ENCODE measurements at regions not wholly inside any gene's neighbourhood (a gene's known extent, or its start where the extent isn't known, plus 50 kb on each side); places are given as distances from the start of the nearest gene placed in this dataset.

DNA sequence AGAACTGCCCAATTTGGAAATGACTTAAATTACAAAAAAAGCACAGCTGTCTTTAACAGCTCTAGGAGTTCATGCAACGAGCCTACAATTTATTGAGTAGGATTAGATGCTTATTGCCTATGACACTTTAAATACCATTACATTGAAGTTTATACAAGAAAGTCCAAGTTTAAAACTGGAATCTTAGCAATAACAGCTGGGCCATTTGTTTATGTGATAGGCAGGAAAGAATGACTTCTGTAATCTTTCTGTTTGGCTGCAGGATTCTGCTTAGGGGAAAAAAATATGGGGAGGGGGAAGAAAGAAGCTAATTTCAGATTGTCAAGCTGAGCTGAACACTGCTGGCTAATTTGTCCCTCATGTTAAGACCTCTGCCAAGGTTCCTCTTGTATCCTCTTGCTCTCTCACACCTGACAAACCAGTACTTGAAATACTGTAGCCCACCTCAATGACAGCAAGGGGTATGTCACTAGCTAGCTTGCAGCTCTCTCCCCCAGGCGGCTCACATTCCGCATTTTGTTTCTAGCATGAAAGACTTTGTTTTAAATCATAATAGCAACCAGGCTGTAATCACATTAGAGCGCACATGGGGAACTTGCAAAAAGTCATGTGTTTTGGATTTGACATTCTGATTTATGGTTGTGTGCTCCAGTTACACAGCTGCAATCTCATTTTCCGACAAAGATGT is 384.8 kb downstream of the BMP4 start:
- TF ChIP-seq, protein P1, sequence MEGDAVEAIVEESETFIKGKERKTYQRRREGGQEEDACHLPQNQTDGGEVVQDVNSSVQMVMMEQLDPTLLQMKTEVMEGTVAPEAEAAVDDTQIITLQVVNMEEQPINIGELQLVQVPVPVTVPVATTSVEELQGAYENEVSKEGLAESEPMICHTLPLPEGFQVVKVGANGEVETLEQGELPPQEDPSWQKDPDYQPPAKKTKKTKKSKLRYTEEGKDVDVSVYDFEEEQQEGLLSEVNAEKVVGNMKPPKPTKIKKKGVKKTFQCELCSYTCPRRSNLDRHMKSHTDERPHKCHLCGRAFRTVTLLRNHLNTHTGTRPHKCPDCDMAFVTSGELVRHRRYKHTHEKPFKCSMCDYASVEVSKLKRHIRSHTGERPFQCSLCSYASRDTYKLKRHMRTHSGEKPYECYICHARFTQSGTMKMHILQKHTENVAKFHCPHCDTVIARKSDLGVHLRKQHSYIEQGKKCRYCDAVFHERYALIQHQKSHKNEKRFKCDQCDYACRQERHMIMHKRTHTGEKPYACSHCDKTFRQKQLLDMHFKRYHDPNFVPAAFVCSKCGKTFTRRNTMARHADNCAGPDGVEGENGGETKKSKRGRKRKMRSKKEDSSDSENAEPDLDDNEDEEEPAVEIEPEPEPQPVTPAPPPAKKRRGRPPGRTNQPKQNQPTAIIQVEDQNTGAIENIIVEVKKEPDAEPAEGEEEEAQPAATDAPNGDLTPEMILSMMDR (IDR thresholded peaks at IDR 0.05; ENCODE audit: borderline replicate concordance, extremely low read depth, insufficient read depth) = no peak
- H3K27me3 ChIP-seq (ENCODE audit: control insufficient read depth, insufficient read depth, low read length) = no peaks in the 10 kb centered on the region
- no peaks in the 10 kb centered on the region for H3K36me3 ChIP-seq (ENCODE audit: control insufficient read depth in 2 of 3, insufficient read depth in 3 of 3, low read length in 3 of 3)
- DNase-seq (peak in 4 of 5 donors; percentile 57 to 90 (median 80)), FAIRE-seq (no peak)
- no peak overlapping the region for H3K4me3 ChIP-seq (ENCODE audit: low read length in 3 of 3)
- H3K4me1 ChIP-seq (ENCODE audit: control insufficient read depth in 2 of 3, insufficient read depth in 2 of 3, low read depth in 1 of 3, low read length in 3 of 3) = no peaks in the 10 kb centered on the region
- no peaks in the 10 kb centered on the region for H3K9me3 ChIP-seq (ENCODE audit: control insufficient read depth in 2 of 3, insufficient read depth in 1 of 3, low read length in 3 of 3)
- no peak overlapping the region for H3K9ac ChIP-seq (ENCODE audit: low read length in 3 of 3)
- intact Hi-C loops (cut with DNase I) = no loop called here
- no peak overlapping the region for H3K27ac ChIP-seq (ENCODE audit: low read depth in 2 of 2, low read length in 2 of 2)

DNA sequence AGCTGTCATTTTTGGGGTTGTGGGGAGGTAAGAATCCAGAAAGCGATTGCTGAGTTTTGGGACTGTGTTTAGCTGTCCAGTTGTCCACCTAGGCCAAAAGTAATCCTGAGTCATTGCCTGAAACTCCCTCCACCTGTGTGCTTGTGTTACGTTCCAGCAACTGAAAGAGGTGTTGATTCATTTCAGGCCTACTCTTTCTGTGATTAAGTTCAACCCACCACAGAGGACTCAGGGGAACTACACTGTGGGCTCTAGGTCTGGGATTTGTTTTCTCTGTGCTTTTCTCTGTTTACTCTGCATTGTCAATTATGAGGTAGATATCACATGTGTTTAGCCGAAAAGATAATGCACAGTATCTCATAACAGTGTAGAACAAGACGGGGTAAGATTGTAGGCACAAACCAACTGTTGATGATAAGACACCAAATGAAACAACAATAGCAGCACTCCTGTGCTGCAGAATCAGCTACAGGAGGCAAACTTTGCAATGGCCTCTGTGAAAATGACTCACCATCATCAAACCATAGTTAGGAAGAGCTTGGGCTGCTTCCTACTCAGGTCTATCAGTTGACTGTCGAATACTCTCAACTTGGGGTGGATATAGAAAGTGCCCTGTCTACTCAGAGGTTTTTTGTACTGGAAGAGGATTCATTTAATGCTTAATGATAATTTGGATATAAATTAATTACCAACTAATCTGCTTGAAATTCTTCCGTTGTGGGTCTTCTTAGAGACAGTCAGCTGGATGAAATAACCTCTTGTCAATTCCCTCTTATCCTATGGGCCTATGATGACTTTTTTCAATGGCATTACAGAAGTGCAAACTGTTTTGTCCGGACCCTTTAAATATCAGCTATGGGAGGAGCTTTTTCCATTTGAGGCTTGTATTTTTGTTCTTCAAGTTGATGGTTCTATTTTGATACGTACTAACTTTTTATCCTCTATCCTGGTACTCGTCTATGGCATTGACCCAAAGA is 385.9 kb downstream of the BMP4 start:
- no peaks in the 10 kb centered on the region for H3K9me3 ChIP-seq (ENCODE audit: control insufficient read depth in 2 of 3, insufficient read depth in 1 of 3, low read length in 3 of 3)
- FAIRE-seq (no peak), DNase-seq (no peak)
- no peak overlapping the region for H3K9ac ChIP-seq (ENCODE audit: low read length in 3 of 3)
- no peak overlapping the region for H3K4me3 ChIP-seq (ENCODE audit: low read length in 3 of 3)
- TF ChIP-seq, protein P1 (IDR thresholded peaks at IDR 0.05; ENCODE audit: borderline replicate concordance, extremely low read depth, insufficient read depth) = no peak
- no peaks in the 10 kb centered on the region for H3K27me3 ChIP-seq (ENCODE audit: control insufficient read depth, insufficient read depth, low read length)
- H3K4me1 ChIP-seq (ENCODE audit: control insufficient read depth in 2 of 3, insufficient read depth in 2 of 3, low read depth in 1 of 3, low read length in 3 of 3) = no peaks in the 10 kb centered on the region
- H3K36me3 ChIP-seq (ENCODE audit: control insufficient read depth in 2 of 3, insufficient read depth in 3 of 3, low read length in 3 of 3) = no peaks in the 10 kb centered on the region
- no peak overlapping the region for H3K27ac ChIP-seq (ENCODE audit: low read depth in 2 of 2, low read length in 2 of 2)
- intact Hi-C loops (cut with DNase I) = no loop called here

DNA sequence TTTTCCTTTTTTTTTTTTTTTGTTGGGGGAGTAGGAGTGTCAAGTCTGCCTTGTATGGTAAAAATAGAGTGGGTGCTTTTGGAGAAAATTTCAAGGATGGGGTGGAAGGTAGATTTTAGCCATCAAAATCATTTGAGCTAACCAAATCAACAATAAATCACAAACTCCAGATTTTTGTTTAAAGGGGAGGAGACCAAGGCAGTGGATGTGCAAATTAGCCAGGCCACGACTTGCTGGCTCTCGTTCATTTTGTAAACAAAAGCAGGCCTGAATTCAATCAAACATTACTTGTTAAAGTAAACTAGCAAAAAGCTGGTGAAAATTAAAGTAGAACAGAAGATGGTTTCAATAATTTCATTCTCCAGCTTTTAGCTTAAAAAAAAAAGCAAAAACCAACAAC is 387.2 kb downstream of the BMP4 start:
- Histone ChIP-seq H3K4me3 (ENCODE audit: low read length in 3 of 3) (no peak overlapping the region), H3K9me3 (ENCODE audit: control insufficient read depth in 2 of 3, insufficient read depth in 1 of 3, low read length in 3 of 3) (no peaks in the 10 kb centered on the region), H3K36me3 (ENCODE audit: control insufficient read depth in 2 of 3, insufficient read depth in 3 of 3, low read length in 3 of 3) (no peaks in the 10 kb centered on the region), H3K27ac (ENCODE audit: low read depth in 2 of 2, low read length in 2 of 2) (no peak overlapping the region), H3K27me3 (ENCODE audit: control insufficient read depth, insufficient read depth, low read length) (no peaks in the 10 kb centered on the region), H3K9ac (ENCODE audit: low read length in 3 of 3) (no peak overlapping the region), H3K4me1 (ENCODE audit: control insufficient read depth in 2 of 3, insufficient read depth in 2 of 3, low read depth in 1 of 3, low read length in 3 of 3) (no peaks in the 10 kb centered on the region)
- no peak for DNase-seq
- intact Hi-C loops (cut with DNase I) = no loop called here
- FAIRE-seq = no peak
- TF ChIP-seq, protein P1 (IDR thresholded peaks at IDR 0.05; ENCODE audit: borderline replicate concordance, extremely low read depth, insufficient read depth) = no peak
